Keratinocyte (primary cell): ENCODE measurements at regions not wholly inside any gene's neighbourhood (a gene's known extent, or its start where the extent isn't known, plus 50 kb on each side); places are given as distances from the start of the nearest gene placed in this dataset.

Experiments
- EZH2 ChIP-seq: IDR thresholded peaks from one replicate; pipeline ENCODE4 v1.6.1; 2012; ENCODE audit warnings: inconsistent platforms, mild to moderate bottlenecking, low read length, moderate library complexity
- TF ChIP-seq, protein P1 (sequence below), 3 experiments: IDR thresholded peaks in 1 of 3; conservative IDR thresholded peaks in 1 of 3; optimal IDR thresholded peaks in 1 of 3; 2 replicates in 2 of 3; 3 replicates in 1 of 3; pipeline versions ENCODE3 to v1.5.1; 2011; ENCODE audit warnings: low read length in 3 of 3, mild to moderate bottlenecking in 3 of 3, moderate library complexity in 2 of 3, control low read depth in 1 of 3, inconsistent platforms in 1 of 3; ENCODE audit not compliant: insufficient read depth in 2 of 3; ENCODE audit errors: extremely low read depth in 1 of 3

DNA sequence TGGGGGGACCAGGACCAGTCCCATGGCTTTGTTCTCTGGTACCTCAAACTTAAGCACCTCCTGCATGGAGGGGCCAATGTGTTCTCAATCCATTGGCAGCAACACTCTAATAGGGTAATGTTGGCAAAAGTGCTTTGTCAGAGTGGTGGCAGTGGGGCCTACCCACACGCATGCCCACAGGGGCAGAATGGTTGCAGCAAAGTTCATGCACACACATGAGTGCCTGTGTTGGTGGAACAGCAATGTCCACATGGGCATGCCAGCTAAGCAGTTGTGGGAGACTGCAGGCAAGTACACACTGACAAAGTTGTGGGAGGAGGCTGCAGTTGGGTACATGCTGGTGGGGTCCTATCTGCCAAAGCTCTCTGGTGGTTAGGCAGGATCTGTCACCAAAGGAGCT is 645.2 kb downstream of the ZNF385D start:
- TF ChIP-seq, protein P1, sequence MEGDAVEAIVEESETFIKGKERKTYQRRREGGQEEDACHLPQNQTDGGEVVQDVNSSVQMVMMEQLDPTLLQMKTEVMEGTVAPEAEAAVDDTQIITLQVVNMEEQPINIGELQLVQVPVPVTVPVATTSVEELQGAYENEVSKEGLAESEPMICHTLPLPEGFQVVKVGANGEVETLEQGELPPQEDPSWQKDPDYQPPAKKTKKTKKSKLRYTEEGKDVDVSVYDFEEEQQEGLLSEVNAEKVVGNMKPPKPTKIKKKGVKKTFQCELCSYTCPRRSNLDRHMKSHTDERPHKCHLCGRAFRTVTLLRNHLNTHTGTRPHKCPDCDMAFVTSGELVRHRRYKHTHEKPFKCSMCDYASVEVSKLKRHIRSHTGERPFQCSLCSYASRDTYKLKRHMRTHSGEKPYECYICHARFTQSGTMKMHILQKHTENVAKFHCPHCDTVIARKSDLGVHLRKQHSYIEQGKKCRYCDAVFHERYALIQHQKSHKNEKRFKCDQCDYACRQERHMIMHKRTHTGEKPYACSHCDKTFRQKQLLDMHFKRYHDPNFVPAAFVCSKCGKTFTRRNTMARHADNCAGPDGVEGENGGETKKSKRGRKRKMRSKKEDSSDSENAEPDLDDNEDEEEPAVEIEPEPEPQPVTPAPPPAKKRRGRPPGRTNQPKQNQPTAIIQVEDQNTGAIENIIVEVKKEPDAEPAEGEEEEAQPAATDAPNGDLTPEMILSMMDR (optimal IDR thresholded peaks at IDR 0.05 in 1 of 3, IDR thresholded peaks at IDR 0.05 in 1 of 3, conservative IDR thresholded peaks at IDR 0.05 in 1 of 3; ENCODE audit: extremely low read depth in 1 of 3, insufficient read depth in 2 of 3, low read length in 3 of 3): no peak
- no peak for TF ChIP-seq EZH2
